Upper lobe of right lung (tissue), 1 donor: ENCODE measurements at regions not wholly inside any gene's neighbourhood (a gene's known extent, or its start where the extent isn't known, plus 50 kb on each side); places are given as distances from the start of the nearest gene placed in this dataset.

Experiments used
- ATAC-seq: fragments of 200-7000 bp; cut with Tn5 transposase; one replicate; pipeline ENCODE4 v1.9.1; 2020; ENCODE audit warnings: mild to moderate bottlenecking, moderate library complexity
- DNase-seq: peaks from one replicate; pipeline ENCODE4 v3.0.0-alpha.2; 2020
- H3K27ac ChIP-seq: fragments of 200-600 bp; one replicate; pipeline ENCODE4 v1.8.0; 2022
- H3K27me3 ChIP-seq: fragments of 200-600 bp; one replicate; pipeline ENCODE4 v1.8.0; 2022; ENCODE audit warnings: mild to moderate bottlenecking
- H3K36me3 ChIP-seq: fragments of 200-600 bp; one replicate; pipeline ENCODE4 v1.8.0; 2022
- H3K4me1 ChIP-seq: fragments of 200-600 bp; one replicate; pipeline ENCODE4 v1.8.0; 2022
- H3K4me3 ChIP-seq: fragments of 200-600 bp; one replicate; pipeline ENCODE4 v1.8.0; 2022; ENCODE audit warnings: mild to moderate bottlenecking
- H3K9me3 ChIP-seq: fragments of 200-600 bp; one replicate; pipeline ENCODE4 v1.8.0; 2022
- CTCF ChIP-seq: fragments of 200-600 bp; IDR thresholded peaks from one replicate; pipeline ENCODE4 v1.8.0; 2022; ENCODE audit warnings: antibody characterized with exemption
- intact Hi-C: fragments of 100-400 bp; cut with DNase I; formaldehyde crosslinking; loops from one replicate; pipeline ENCODE4 v1.11.0; 2022
- donor health status: DM: no; HTN: yes; CAD: no; lungs with severe emphysema.

GRCh38 chr2:16948053-16948452 lies 282.4 kb upstream of the CYRIA start:
- Histone ChIP-seq H3K27ac (no peak overlapping the region), H3K36me3 (no peaks in the 10 kb centered on the region), H3K4me1 (no peaks in the 10 kb centered on the region), H3K4me3 (no peak overlapping the region), H3K27me3 (no peaks in the 10 kb centered on the region), H3K9me3 (no peaks in the 10 kb centered on the region)
- ATAC-seq (no peak), DNase-seq (no peak)
- no peak for TF ChIP-seq CTCF
- intact Hi-C loops, result no loop called here

- DNase-seq, result no peak
- Histone ChIP-seq H3K36me3 (no peaks in the 10 kb centered on the region), H3K9me3 (no peaks in the 10 kb centered on the region), H3K27me3 (no peaks in the 10 kb centered on the region), H3K27ac (no peak overlapping the region), H3K4me1 (no peaks in the 10 kb centered on the region), H3K4me3 (no peak overlapping the region)
- intact Hi-C loops, result no loop called here
- no peak for TF ChIP-seq CTCF
- no peak for ATAC-seq
Observed at GRCh38 chr2:16943279-16943958, 277.8 kb upstream of the CYRIA start.

- no peak for DNase-seq
- TF ChIP-seq CTCF, result no peak
- H3K4me3 ChIP-seq, result no peak overlapping the region
Observed at GRCh38 chr2:16940214-16940613, 274.6 kb upstream of the CYRIA start.

GRCh38 chr2:16939771-16940170 lies 274.1 kb upstream of the CYRIA start:
- no peak for TF ChIP-seq CTCF
- H3K27ac ChIP-seq, result no peak overlapping the region
- no peak overlapping the region for H3K4me3 ChIP-seq
- H3K36me3 ChIP-seq, result no peaks in the 10 kb centered on the region
- H3K27me3 ChIP-seq, result no peaks in the 10 kb centered on the region
- intact Hi-C loops, result no loop called here
- H3K4me1 ChIP-seq, result no peaks in the 10 kb centered on the region
- DNase-seq, result no peak
- no peak for ATAC-seq
- H3K9me3 ChIP-seq, result no peaks in the 10 kb centered on the region

More at GRCh38 chr2:16940214-16940613, 274.6 kb upstream of the CYRIA start:
- H3K36me3 ChIP-seq, result no peaks in the 10 kb centered on the region
- H3K27ac ChIP-seq, result no peak overlapping the region
- no peaks in the 10 kb centered on the region for H3K27me3 ChIP-seq
- no peaks in the 10 kb centered on the region for H3K4me1 ChIP-seq
- no peaks in the 10 kb centered on the region for H3K9me3 ChIP-seq
- intact Hi-C loops, result no loop called here
- ATAC-seq, result no peak

- no peaks in the 10 kb centered on the region for H3K4me1 ChIP-seq
- H3K27ac ChIP-seq, result no peak overlapping the region
- intact Hi-C loops, result no loop called here
- no peak overlapping the region for H3K4me3 ChIP-seq
- no peak for DNase-seq
- no peak for TF ChIP-seq CTCF
- no peaks in the 10 kb centered on the region for H3K27me3 ChIP-seq
- no peak for ATAC-seq
- no peaks in the 10 kb centered on the region for H3K9me3 ChIP-seq
- no peaks in the 10 kb centered on the region for H3K36me3 ChIP-seq
Observed at GRCh38 chr2:16933355-16933754, 267.7 kb upstream of the CYRIA start.

GRCh38 chr2:16932826-16933225 lies 267.2 kb upstream of the CYRIA start:
- H3K9me3 ChIP-seq, result no peaks in the 10 kb centered on the region
- ATAC-seq, result no peak

More at GRCh38 chr2:16932826-16933225, 267.2 kb upstream of the CYRIA start:
- intact Hi-C loops, result no loop called here
- TF ChIP-seq CTCF, result no peak
- H3K4me1 ChIP-seq, result no peaks in the 10 kb centered on the region
- no peaks in the 10 kb centered on the region for H3K36me3 ChIP-seq
- no peak overlapping the region for H3K4me3 ChIP-seq
- H3K27ac ChIP-seq, result no peak overlapping the region
- no peak for DNase-seq
- H3K27me3 ChIP-seq, result no peaks in the 10 kb centered on the region
